ENCODE measurements at regions not wholly inside any gene's neighbourhood (a gene's known extent, or its start where the extent isn't known, plus 50 kb on each side); places are given as distances from the start of the nearest gene placed in this dataset.

- no peak for TF ChIP-seq CTCF (IDR thresholded peaks at IDR 0.05; ENCODE audit: extremely low read depth, insufficient read depth, missing control alignments)
- no peak for DNase-seq (ENCODE audit: low spot score)
- in situ Hi-C loops (cut with MboI; ENCODE audit: low pct_unique_long_range_greater_than_20kb, low sequenced_read_pairs, unreplicated experiment), result no loop called here
These were observed 532.8 kb upstream of the TBL1XR1 start for GRCh38 chr3:177729956-177730681.

GRCh38 chr3:177730814-177731213 is 533.5 kb upstream of the TBL1XR1 start:
- in situ Hi-C loops (cut with MboI; ENCODE audit: low pct_unique_long_range_greater_than_20kb, low sequenced_read_pairs, unreplicated experiment), result no loop called here
- DNase-seq (ENCODE audit: low spot score), result no peak
- TF ChIP-seq CTCF (IDR thresholded peaks at IDR 0.05; ENCODE audit: extremely low read depth, insufficient read depth, missing control alignments), result no peak

- DNase-seq (ENCODE audit: low spot score), result no peak
- TF ChIP-seq CTCF (IDR thresholded peaks at IDR 0.05; ENCODE audit: extremely low read depth, insufficient read depth, missing control alignments), result no peak
- in situ Hi-C loops (cut with MboI; ENCODE audit: low pct_unique_long_range_greater_than_20kb, low sequenced_read_pairs, unreplicated experiment), result no loop called here
These were observed 534.5 kb upstream of the TBL1XR1 start for GRCh38 chr3:177731644-177732268.

GRCh38 chr3:177733233-177733632 is 536.0 kb upstream of the TBL1XR1 start:
- in situ Hi-C loops (cut with MboI; ENCODE audit: low pct_unique_long_range_greater_than_20kb, low sequenced_read_pairs, unreplicated experiment), result no loop called here
- no peak for TF ChIP-seq CTCF (IDR thresholded peaks at IDR 0.05; ENCODE audit: extremely low read depth, insufficient read depth, missing control alignments)
- DNase-seq (ENCODE audit: low spot score), result no peak

GRCh38 chr3:177733936-177734335 is 536.7 kb upstream of the TBL1XR1 start:
- no peak for DNase-seq (ENCODE audit: low spot score)
- no peak for TF ChIP-seq CTCF (IDR thresholded peaks at IDR 0.05; ENCODE audit: extremely low read depth, insufficient read depth, missing control alignments)
- in situ Hi-C loops (cut with MboI; ENCODE audit: low pct_unique_long_range_greater_than_20kb, low sequenced_read_pairs, unreplicated experiment), result no loop called here

GRCh38 chr3:177735431-177735830 is 538.1 kb upstream of the TBL1XR1 start:
- DNase-seq (ENCODE audit: low spot score), result no peak
- TF ChIP-seq CTCF (IDR thresholded peaks at IDR 0.05; ENCODE audit: extremely low read depth, insufficient read depth, missing control alignments), result no peak
- in situ Hi-C loops (cut with MboI; ENCODE audit: low pct_unique_long_range_greater_than_20kb, low sequenced_read_pairs, unreplicated experiment), result no loop called here
